ENCODE measurements at regions not wholly inside any gene's neighbourhood (a gene's known extent, or its start where the extent isn't known, plus 50 kb on each side); places are given as distances from the start of the nearest gene placed in this dataset.
"Not testable (repeated sequence)": the region's sequence is repeated elsewhere in the genome, so short reads cannot be mapped to it uniquely, and the experiment has no call there.

DNA sequence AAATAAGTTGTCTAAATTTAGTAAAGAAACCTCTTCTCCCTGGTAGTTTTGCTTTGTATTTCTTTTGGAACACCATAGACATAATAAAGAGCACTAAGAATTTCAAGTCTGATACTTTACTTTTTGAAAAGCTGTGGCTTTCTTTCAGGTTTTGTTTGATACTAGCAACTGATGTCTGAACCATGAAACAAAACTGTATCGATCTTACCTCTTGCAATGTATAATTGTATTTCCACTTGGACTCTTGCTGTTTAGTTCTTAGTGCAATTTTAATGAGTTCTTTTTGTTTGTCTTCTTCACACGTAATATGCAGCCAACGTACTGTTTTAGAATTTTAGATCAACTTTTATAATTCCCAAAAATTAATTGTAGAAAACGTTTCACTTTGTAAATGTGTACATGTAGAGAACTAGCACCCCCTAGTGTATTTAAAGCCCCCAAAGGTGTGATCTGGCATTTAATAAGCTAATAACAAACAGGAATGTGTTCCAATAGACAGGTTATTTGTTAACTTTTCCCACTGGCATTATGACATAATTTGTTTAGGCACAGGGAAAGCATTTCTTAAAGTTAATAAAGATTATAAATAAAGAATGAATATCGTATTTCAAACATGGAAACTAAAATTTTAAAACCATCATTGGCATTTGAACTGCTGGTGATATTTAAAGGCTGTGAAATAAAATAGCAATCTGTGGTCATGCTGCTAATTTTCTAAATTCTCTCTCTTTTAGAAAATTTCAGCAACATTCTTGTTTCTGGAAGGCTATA is 289.1 kb upstream of the DNAJC19 start:
- no peak for DNase-seq (ENCODE audit: low read depth in 2 of 3, low spot score in 1 of 3)

DNA sequence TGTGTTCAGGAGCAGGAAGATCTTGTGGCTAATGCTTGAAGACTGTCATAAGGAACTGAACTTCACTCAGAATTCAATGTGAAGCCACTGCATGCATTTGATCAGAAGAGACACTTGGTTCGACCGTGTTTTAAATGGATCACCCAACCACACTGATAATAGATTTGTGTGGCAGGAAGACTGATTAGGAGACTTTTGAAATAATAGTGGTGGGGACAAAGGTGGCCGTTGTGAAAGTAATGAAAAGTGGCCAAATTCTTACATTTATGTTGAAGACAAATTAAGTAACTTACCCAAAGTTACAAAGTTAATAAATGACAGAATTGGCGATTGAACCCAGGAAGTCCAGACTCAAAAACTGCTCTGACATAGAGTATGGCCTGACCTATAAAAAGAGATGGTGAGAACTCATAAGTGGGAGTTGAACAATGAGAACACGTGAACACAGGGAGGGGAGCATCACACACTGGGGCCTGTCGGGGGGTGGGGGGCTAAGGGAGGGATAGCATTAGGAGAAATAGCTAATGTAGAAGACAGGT is 286.9 kb upstream of the DNAJC19 start:
- no peak for DNase-seq (ENCODE audit: low read depth in 2 of 3, low spot score in 1 of 3)

DNA sequence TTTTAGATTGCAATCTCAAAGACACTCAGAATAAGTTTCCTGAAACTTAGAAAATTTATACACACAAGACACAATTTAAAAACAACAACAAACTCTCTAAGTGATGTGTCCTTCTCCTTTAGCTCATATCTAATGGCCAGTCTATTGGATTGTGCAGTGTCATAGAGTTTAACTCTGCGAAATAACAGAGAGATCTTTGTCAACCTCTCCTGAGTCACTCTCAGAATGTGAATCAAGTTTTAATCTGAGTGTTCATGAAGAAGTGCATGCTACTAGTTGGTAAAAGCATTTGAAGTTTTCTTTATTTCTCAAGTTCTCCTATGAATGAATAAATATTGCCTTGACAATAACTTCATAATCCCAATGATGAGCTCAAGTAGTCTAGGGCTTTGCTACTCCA is 284.5 kb upstream of the DNAJC19 start:
- no peak for DNase-seq (ENCODE audit: low read depth in 2 of 3, low spot score in 1 of 3)

DNA sequence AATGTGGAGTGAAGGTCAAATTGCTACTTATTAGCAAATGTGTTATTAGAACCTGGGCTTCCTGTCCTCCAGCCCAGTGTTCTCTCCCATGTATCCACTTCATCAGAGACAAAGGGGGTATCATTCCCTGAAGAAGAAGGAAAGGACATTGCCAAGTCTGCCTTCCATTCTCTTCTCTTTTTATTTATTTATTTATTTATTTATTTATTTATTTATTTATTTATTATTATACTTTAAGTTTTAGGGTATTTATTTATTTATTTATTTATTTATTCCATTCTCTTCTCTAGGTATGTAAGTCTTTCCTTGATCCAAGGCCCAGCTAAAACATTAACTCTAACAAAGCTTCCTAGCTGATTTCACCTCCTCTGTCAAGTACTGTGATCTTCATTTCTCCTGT is 277.8 kb upstream of the DNAJC19 start:
- no peak for DNase-seq (ENCODE audit: low read depth in 2 of 3, low spot score in 1 of 3)

DNA sequence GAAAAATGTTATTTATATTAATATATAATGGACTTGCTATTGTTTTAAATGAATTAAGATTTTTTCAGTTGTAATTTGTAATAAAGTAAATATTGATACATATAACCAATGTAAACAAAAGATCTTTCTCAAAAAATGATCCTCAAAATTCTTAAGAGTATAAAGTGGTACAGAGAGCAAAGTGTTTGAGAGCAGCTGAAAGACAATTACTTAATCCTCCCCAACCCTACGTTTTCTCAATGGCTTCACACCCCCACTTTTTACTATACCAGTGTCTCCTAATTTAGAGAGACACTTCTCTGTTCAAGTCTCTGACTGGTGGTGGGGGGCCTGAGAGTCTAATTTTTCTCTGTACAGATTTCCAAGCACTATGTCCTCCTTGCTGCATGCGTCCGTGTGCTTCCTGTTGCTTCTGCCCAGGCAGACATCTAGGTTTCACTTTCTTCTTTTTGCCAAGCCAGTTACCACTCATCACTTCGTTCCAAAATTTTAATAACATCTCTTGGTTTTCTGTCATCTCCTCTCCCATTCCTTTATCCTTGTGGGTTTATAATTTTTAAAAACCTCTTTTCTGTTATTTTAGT is 276.3 kb upstream of the DNAJC19 start:
- no peak for DNase-seq (ENCODE audit: low read depth in 2 of 3, low spot score in 1 of 3)

- no peak for DNase-seq (ENCODE audit: low read depth in 2 of 3, low spot score in 1 of 3)
Observed at GRCh38 chr3:181264486-181264885, 274.9 kb upstream of the DNAJC19 start.

DNA sequence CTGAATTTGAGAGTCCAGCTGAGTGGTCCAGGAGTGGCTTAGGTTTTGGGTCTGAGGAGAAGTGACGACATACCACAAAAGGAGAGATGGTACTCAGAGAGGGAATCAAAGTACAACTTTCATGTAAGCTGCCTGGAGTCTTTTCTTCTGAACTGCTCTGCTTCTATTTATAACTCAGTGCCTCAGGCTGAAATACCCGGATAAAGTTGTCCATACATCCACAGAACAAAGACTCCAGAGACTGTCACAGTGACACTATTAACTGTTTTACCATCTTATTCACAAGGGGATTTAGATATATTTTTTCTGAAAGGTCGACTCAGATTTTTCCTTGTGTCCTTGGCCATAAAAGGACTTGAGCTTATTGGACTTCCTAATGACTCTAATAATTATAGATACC is 264.3 kb upstream of the DNAJC19 start:
- DNase-seq (ENCODE audit: low read depth in 2 of 3, low spot score in 1 of 3), result no peak

GRCh38 chr3:181252631-181253030 is 263.1 kb upstream of the DNAJC19 start:
- no peak for DNase-seq (ENCODE audit: low read depth in 2 of 3, low spot score in 1 of 3)

- DNase-seq (ENCODE audit: low read depth in 2 of 3, low spot score in 1 of 3), result no peak
Observed at GRCh38 chr3:181250714-181251113, 261.2 kb upstream of the DNAJC19 start.

GRCh38 chr3:181239441-181239840 is 249.9 kb upstream of the DNAJC19 start:
- no peak for DNase-seq (ENCODE audit: low read depth in 2 of 3, low spot score in 1 of 3)

GRCh38 chr3:181230258-181230657 is 240.7 kb upstream of the DNAJC19 start:
- no peak for DNase-seq (ENCODE audit: low read depth in 2 of 3, low spot score in 1 of 3)

DNA sequence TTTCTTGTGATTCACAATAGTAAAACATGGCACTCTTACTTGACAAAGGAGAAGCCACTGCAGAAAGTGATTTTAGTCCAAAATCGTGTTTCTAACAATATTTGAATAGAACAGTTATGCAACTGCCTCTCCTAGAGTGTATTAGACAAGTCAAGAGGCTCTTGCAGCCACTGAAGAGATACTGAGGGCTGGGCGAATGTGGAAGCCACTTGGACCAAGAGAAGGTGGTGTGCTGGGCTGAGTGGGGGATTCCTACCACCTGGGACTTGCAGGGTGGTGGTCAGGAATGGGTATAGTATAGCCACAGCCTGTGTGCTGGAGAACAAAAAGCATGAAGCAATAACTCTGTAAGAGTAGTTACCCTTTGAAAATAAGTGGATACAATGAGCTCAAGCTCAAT is 223.8 kb upstream of the DNAJC19 start:
- no peak for DNase-seq (ENCODE audit: low read depth in 2 of 3, low spot score in 1 of 3)

DNA sequence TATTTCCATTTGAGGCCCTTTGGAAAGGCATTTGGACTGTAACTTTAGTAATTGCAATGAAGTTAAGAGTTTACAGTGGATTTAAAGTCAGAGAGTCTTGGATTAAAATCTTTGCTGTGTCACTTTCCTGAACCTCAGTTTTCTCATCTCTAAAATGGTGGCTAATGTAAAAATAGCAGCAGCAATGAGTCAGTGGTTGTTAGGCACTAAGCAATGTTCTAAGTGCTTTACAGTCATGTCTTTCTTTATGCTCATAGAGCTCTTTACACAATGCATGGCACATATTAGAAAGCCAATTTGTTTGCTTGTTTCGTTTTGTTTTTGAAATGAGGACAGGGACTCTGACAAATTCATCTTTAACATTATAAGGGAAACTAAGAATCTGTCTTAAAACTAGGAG is 222.7 kb upstream of the DNAJC19 start:
- DNase-seq (ENCODE audit: low read depth in 2 of 3, low spot score in 1 of 3), result no peak

DNA sequence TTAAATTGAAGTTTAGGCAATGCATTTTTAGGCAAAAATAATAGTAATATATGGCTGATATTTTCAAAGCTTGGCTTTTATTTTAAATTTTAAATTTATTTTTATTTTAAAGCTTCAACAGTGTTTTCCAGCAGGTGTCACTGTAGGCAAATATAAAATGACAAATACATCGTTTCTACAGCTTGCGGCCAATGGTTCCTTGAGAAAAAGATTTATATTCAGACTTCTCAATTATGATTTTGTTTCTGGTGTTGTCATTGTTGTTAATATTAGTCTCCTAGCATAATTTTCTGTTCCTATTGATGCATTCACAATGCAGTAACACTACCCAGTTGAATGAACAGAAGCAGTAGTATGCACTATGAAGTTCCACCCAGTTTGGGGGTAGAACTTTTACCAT is 220.7 kb upstream of the DNAJC19 start:
- DNase-seq (ENCODE audit: low read depth in 2 of 3, low spot score in 1 of 3), result no peak

DNA sequence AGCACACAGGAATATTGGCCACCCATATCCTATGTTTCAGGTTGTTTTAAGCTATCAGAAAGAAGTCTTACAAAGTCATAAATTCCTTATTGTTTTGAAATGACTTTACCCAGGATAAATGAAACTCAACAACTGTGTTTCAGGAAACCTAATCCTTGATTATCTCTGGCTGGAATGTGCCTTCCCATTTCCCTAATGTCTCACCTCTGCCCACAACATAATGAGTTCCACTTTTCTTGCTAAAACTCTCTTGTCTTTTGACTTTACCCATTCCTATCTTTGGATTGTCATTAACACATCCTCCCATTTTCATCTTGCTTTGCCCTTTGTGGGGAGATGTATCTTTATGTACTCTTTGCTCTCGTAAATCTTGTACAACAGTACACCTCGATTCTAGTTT is 200.0 kb upstream of the DNAJC19 start:
- no peak for DNase-seq (ENCODE audit: low read depth in 2 of 3, low spot score in 1 of 3)

GRCh38 chr3:181183764-181184163 is 194.2 kb upstream of the DNAJC19 start:
- DNase-seq (ENCODE audit: low read depth in 2 of 3, low spot score in 1 of 3), result no peak

DNA sequence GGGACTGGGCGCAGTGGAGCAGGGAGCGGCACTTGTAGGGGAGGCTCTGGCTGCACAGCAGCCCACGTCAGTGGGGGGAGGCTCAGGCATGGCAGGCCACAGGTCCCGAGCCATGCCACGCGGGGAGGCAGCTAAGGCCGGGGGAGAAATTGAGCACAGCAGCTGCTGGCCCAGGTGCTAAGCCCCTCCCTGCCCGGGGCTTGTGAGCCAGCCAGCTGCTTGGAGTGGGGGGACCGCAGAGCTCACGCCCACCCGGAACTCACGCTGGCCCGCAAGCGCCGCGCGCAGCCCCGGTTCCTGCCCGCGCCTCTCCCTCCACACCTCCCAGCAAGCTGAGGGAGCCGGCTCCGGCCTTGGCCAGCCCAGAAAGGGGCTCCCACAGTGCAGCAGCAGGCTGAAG is 193.5 kb upstream of the DNAJC19 start:
- DNase-seq (ENCODE audit: low read depth in 2 of 3, low spot score in 1 of 3), result not testable (repeated sequence)

DNA sequence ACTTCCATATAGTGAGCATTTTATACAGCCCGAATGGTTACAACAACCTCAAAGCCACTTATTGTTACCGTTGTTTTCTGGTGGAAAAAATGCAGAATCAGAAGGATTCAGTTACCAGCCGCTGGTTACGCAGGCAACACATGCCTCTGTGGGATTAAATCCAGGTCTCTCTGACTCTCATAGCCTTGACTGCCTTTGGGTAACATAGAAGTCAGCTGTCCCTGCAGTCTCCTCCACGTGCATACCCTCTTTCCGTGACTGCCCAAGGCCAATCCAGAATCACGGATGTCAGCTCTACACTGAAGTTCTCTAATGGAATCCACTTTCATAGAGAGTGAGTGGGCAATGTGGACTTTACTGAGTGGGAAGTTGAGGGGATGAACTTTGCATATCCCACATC is 189.5 kb upstream of the DNAJC19 start:
- DNase-seq (ENCODE audit: low read depth in 2 of 3, low spot score in 1 of 3), result no peak

DNA sequence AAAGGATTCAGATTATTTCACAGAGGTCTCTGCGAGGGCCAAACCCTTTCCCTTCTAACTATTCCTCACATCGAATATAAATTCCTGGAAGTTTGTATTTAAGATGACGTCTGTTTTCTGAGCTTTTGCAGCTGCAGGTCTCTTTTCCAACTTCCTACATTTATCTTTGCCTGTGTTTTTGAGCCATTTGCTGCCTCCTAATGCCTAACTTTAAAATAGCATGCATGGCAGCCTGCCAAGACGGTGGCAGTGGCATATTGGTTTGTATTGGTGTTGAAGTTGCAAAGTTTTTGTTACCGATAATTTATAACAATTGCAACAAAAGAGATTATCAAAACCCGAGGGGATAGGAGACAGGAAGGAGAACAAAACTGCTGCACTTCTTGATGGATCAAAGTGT is 187.1 kb upstream of the DNAJC19 start:
- DNase-seq (ENCODE audit: low read depth in 2 of 3, low spot score in 1 of 3), result peak; percentile 11 to 42 (median 21)

DNA sequence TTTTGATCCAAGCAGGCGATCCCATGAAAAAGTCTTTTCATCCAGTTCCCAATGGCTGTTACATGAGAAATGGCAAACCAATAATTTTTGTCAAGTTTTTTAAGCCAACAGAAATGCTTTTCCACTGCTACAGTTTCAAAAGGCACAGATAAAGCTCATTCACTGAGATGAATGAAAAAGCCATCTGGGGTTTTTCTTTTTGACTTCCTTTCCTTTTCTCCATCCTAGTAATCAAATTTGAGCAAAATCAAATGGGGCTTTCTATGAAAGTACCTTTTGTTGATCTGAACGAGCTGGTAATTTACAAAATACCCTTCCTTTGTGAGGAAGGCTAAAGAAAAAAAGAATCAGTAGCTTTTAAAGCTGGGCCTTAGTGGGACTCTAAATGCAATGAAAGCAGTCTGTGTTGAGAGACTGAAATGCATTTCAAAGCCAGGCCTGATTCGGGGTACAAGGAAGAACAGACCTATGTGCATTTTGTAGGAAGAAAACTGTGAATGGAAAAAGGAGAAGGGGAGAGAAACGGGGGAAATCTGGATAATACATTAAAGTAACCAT is 185.2 kb upstream of the DNAJC19 start:
- DNase-seq (ENCODE audit: low read depth in 2 of 3, low spot score in 1 of 3), result no peak

DNA sequence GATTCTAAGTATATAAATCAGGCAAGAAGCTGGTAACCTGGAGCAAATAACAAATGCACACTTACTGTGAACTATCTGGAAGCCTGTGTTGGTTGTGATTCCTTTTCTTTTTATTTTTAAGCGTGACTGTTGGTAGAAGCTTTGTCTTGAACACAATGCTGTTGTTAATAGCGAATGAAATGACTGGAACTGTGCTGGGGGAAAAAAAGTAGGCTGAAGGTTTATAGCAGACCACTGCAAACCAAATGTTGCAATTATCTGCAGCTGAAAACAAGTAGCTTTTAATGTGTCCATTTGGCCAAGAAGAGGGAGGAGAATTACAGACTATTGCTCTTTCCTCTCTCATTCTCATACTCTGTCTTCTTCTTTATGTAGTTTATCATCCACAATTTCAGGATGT is 184.5 kb upstream of the DNAJC19 start:
- no peak for DNase-seq (ENCODE audit: low read depth in 2 of 3, low spot score in 1 of 3)

- DNase-seq (ENCODE audit: low read depth in 2 of 3, low spot score in 1 of 3), result no peak
Observed at GRCh38 chr3:181173227-181173626, 183.7 kb upstream of the DNAJC19 start.

DNA sequence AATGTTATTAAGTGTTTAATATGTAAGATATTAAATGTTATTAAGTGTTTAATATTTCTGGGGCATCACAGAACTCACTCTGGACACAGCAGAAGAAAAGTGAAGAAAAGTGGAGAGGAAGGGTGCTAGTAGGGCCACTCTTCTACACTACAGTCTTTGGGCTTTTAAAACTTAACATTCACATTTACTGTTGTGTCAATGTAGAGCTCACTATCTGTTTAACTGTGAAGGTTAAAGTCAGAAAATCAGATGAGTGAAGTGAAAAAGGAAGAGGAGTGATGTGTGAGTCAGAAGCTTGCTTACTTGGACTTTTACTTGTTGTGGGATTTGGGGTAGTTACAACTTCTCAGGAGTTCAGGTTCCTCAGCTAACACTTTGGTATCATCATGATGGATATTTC is 145.3 kb upstream of the DNAJC19 start:
- DNase-seq (ENCODE audit: low read depth in 2 of 3, low spot score in 1 of 3), result no peak
